Neutrophil (primary cell): ENCODE measurements at regions not wholly inside any gene's neighbourhood (a gene's known extent, or its start where the extent isn't known, plus 50 kb on each side); places are given as distances from the start of the nearest gene placed in this dataset.
"Not testable (repeated sequence)": the region's sequence is repeated elsewhere in the genome, so short reads cannot be mapped to it uniquely, and the experiment has no call there.

Experiments used
- H3K27ac ChIP-seq: fragments of 200-600 bp; sonication (generic); 2 replicates; pipeline ENCODE4 v1.5.1; 2016; ENCODE audit warnings: mild to moderate bottlenecking, moderate library complexity
- H3K27me3 ChIP-seq: fragments of 200-600 bp; sonication (generic); 2 replicates; pipeline ENCODE4 v1.6.0; 2016; ENCODE audit warnings: mild to moderate bottlenecking
- H3K36me3 ChIP-seq: fragments of 200-600 bp; sonication (generic); 2 replicates; pipeline ENCODE4 v1.5.1; 2017
- H3K4me1 ChIP-seq, 2 experiments: fragments of 200-600 bp in 1 of 2; sonication (generic) in 1 of 2; 1 replicate in 1 of 2; 2 replicates in 1 of 2; pipeline versions ENCODE4 v1.5.1 to v1.6.1; 2013 to 2016; ENCODE audit warnings: low read depth in 1 of 2, low read length in 1 of 2, mild to moderate bottlenecking in 1 of 2, moderate library complexity in 1 of 2; ENCODE audit not compliant: control insufficient read depth in 1 of 2, insufficient read depth in 1 of 2
- H3K4me3 ChIP-seq, 2 experiments: fragments of 200-600 bp in 1 of 2; sonication (generic) in 1 of 2; 1 replicate in 1 of 2; 2 replicates in 1 of 2; pipeline ENCODE4 v1.5.1; 2013 to 2016; ENCODE audit warnings: low read depth in 1 of 2, low read length in 1 of 2, mild to moderate bottlenecking in 1 of 2, moderate library complexity in 1 of 2
- H3K9me3 ChIP-seq: fragments of 200-600 bp; sonication (generic); 2 replicates; pipeline ENCODE4 v1.5.1; 2016
- CTCF ChIP-seq: fragments of 200-600 bp; sonication (generic); IDR thresholded peaks from 2 replicates; pipeline ENCODE4 v1.5.1; 2016; ENCODE audit warnings: antibody characterized with exemption

- Histone ChIP-seq H3K4me1 (no peaks in the 10 kb centered on the region), H3K27me3 (no peaks in the 10 kb centered on the region), H3K4me3 (no peak overlapping the region), H3K36me3 (no peaks in the 10 kb centered on the region), H3K9me3 (no peaks in the 10 kb centered on the region), H3K27ac (no peak overlapping the region)
- TF ChIP-seq CTCF: no peak
These were observed 1240.8 kb upstream of the CRIM1 start for GRCh38 chr2:35114765-35115164.

DNA sequence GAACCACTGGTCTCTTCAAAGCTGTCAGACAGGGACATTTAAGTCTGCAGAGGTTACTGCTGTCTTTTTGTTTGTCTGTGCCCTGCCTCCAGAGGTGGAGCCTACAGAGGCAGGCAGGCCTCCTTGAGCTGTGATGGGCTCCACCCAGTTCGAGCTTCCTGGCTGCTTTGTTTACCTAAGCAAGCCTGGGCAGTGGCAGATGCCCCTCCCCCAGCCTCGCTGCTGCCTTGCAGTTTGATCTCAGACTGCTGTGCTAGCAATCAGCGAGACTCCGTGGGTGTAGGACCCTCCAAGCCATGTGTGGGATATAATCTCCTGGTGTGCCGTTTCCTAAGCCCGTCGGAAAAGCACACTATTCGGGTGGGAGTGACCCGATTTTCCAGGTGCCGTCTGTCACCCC is 1243.2 kb upstream of the CRIM1 start:
- H3K27ac ChIP-seq, H3K4me1 ChIP-seq, H3K9me3 ChIP-seq, H3K4me3 ChIP-seq, H3K36me3 ChIP-seq, H3K27me3 ChIP-seq: not testable (repeated sequence)

DNA sequence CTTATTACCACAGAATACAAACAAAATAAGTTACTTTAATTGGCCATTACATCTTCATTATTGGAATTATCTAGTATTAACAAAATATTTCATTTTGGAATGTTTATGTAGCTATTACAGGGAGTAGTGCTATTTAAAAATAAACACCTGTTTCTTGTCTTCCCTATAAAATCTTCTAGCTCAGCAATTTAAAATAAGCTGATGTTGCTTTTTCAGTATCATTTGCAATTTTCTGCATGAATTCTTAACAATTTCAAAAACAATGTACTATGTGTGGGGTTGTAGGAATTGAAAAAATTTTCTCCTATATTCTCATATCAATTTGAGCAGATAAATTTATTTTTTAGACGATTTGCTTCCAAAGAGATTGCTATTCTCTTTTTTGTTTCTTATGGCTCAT is 1251.3 kb upstream of the CRIM1 start:
- Histone ChIP-seq H3K9me3 (no peaks in the 10 kb centered on the region), H3K4me3 (no peak overlapping the region), H3K27ac (no peak overlapping the region), H3K27me3 (no peaks in the 10 kb centered on the region), H3K4me1 (no peaks in the 10 kb centered on the region), H3K36me3 (no peaks in the 10 kb centered on the region)
- TF ChIP-seq CTCF: no peak

- H3K4me3 ChIP-seq: no peak overlapping the region
- H3K27ac ChIP-seq: no peak overlapping the region
- no peaks in the 10 kb centered on the region for H3K4me1 ChIP-seq
- H3K27me3 ChIP-seq: no peaks in the 10 kb centered on the region
- no peaks in the 10 kb centered on the region for H3K36me3 ChIP-seq
- no peaks in the 10 kb centered on the region for H3K9me3 ChIP-seq
- TF ChIP-seq CTCF: no peak
These were observed 1256.2 kb upstream of the CRIM1 start for GRCh38 chr2:35099342-35099741.

- Histone ChIP-seq H3K4me1 (no peaks in the 10 kb centered on the region), H3K27ac (no peak overlapping the region), H3K9me3 (no peaks in the 10 kb centered on the region), H3K36me3 (no peaks in the 10 kb centered on the region), H3K4me3 (no peak overlapping the region), H3K27me3 (no peaks in the 10 kb centered on the region)
- TF ChIP-seq CTCF: no peak
These were observed 1273.5 kb upstream of the CRIM1 start for GRCh38 chr2:35082072-35082471.

GRCh38 chr2:35081622-35082015 is 1274.0 kb upstream of the CRIM1 start:
- Histone ChIP-seq H3K27ac (no peak overlapping the region), H3K27me3 (no peaks in the 10 kb centered on the region)
- no peak for TF ChIP-seq CTCF

More at GRCh38 chr2:35081622-35082015, 1274.0 kb upstream of the CRIM1 start:
- no peaks in the 10 kb centered on the region for H3K9me3 ChIP-seq
- no peak overlapping the region for H3K4me3 ChIP-seq
- H3K4me1 ChIP-seq: no peaks in the 10 kb centered on the region
- no peaks in the 10 kb centered on the region for H3K36me3 ChIP-seq
